HL-60/S4 (cell line): ENCODE measurements at regions not wholly inside any gene's neighbourhood (a gene's known extent, or its start where the extent isn't known, plus 50 kb on each side); places are given as distances from the start of the nearest gene placed in this dataset.
"Not testable (repeated sequence)": the region's sequence is repeated elsewhere in the genome, so short reads cannot be mapped to it uniquely, and the experiment has no call there.

Source experiments
- in situ Hi-C: fragments of 300-500 bp; cut with MboI; formaldehyde crosslinking; loops from 2 replicates; pipeline ENCODE4 v1.14.3; 2022; ENCODE audit warnings: low sequenced_read_pairs

- in situ Hi-C loops = no loop called here
Measured at GRCh38 chr5:39674209-39675082, 249.7 kb upstream of the DAB2 start.

GRCh38 chr5:39671561-39671961 lies 246.8 kb upstream of the DAB2 start:
- in situ Hi-C loops = no loop called here

- in situ Hi-C loops = no loop called here
Measured at GRCh38 chr5:39670955-39671354, 246.2 kb upstream of the DAB2 start.

GRCh38 chr5:39670391-39670790 lies 245.6 kb upstream of the DAB2 start:
- in situ Hi-C loops = no loop called here

- in situ Hi-C loops = no loop called here
Measured at GRCh38 chr5:39668980-39669379, 244.2 kb upstream of the DAB2 start.

DNA sequence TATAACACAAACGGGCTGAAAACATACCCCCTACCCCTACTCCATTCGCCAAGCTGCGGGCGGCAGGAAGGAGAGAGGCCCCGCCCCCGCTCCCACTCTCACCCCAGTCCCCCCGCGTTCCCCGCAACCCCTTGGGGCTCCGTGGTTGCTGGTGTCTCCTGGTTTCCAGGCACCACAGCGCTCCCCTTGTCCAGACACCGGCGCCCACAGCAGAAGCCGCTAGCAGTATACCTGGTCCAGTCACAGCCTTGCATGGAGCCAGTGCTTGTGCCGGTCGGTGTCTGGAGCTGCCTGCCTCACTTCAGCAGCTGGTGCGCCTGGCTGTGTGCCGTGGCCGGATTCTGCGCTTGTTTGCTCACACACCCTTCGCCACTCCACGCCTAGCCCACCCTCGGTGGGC lies 240.5 kb upstream of the DAB2 start:
- in situ Hi-C loops = no loop called here

DNA sequence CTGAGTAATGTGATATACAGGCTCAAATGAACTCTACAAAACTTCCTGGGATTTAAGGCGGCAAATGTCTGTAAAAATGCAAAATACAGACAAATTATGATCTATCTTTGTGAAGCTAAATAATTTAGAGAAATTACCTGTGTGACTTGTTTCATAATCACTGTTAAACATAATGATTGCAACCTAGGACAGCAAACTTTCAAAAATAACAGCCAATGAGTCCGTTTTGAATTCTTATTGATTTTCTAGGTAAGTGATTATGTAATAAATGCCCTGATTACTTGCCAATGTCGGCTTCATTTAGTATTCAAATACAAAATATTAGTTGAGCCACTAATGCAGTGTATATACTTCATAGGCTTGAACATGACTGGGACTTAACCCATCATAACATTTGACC lies 238.2 kb upstream of the DAB2 start:
- in situ Hi-C loops = no loop called here

- in situ Hi-C loops = no loop called here
Measured at GRCh38 chr5:39661026-39661779, 236.4 kb upstream of the DAB2 start.

GRCh38 chr5:39660020-39660419 lies 235.2 kb upstream of the DAB2 start:
- in situ Hi-C loops = no loop called here

DNA sequence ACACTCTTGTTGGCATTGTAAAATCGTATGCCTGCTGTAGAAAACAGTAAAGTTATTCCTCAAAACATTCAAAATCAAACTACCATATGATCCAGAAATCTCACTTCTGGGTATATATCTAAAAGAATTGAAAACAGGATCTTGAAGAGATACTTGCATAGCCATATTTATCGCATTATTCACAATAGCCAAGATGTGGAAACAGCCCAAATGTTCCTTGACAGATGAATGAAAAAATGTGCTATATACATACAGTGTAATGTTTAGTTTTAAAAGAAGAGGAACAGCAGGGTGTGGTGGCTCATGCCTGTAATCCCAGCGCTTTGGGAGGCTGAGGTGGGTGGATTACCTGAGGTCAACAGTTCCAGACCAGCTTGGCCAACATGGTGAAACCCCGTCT lies 234.1 kb upstream of the DAB2 start:
- in situ Hi-C loops = no loop called here

DNA sequence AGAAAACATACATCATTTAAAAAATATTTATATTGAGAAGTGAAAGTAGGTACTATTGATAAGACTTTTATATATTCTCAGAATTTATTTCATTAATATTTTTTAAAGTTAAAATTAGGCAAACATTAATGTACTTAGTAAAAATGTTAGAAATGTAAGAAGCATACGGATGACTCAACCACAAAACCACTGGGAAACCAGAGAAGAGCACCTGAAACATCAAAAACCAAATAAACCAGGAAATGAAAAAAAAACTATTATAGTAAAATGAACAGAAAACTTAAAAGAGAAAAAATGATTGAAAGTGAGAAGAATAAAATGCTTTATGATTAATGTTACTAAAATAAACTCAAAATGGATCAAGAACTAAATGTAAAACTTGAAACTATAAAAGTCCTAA lies 233.2 kb upstream of the DAB2 start:
- in situ Hi-C loops = no loop called here

- in situ Hi-C loops = no loop called here
Measured at GRCh38 chr5:39656600-39656999, 231.8 kb upstream of the DAB2 start.

DNA sequence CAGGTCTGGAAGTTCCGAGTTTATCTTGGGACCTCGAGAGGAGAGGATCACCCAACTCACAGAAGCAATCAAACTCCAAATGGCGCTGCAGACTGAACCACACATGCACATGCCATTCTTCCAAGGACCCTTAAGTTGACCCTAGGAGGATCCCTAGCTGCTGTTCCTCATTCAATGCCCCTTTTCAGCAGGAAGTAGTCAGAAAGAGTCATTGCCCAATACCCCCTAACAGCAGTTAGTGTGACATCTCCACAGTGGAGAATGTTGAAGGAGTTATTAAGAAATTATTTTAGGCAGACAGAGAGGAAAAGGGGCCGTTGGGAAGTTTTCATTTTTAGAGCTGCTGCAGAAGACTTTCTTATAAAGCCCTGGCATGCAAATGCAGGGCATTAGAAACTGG lies 229.9 kb upstream of the DAB2 start:
- in situ Hi-C loops = no loop called here

GRCh38 chr5:39652481-39652880 lies 227.7 kb upstream of the DAB2 start:
- in situ Hi-C loops = not testable (repeated sequence)

- in situ Hi-C loops = no loop called here
Measured at GRCh38 chr5:39652036-39652435, 227.3 kb upstream of the DAB2 start.

DNA sequence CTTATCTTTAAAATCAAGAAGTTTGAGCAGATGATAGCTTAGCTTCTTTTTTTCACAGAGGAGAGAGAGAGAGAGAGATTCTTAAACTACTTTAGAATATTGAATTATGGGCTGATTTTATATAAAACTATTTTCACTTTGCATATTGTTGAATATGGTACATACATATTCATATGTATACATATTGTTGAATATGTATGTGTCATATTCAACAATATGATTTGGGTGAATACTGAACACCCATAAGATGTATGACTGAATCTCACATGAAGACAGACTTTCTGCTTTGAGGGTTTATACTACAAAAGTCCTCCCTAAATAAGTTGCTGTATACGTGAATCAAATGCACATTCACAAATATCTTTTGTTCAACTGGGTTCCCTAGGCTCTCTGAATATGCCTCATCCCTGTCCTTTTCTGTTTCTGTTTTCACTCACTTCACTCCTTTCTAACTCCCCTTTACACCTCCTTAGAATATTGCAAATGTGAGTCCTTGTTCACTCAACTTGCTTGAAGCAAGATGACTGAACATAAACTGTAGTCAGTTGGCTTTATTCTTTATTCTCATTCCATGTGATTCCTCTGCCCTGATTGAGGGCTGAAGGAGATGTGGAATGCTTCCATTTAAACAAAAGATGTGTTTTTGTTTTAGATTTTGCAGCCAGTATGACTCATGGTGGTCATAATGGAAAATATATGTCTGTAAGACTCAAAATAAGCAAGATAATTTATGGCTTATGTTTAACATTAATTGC lies 225.4 kb upstream of the DAB2 start:
- in situ Hi-C loops = no loop called here

DNA sequence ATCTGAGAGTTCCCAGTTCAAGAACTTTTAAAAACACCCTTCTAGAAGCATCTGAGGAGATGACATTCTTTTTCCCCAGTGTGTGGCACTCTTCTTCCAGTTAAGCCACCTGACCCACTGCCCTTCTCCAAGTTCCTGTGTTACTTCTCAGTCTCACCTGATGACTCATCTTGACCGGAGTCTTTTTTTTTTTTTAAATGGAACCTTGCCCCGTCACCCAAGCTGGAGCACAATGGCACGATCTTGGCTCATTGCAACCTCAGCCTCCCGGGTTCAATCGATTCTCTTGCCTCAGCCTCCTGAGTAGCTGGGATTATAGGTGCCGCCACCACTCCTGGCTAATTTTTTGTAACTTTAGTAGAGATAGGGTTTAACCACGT lies 224.1 kb upstream of the DAB2 start:
- in situ Hi-C loops = no loop called here

GRCh38 chr5:39648085-39648847 lies 223.5 kb upstream of the DAB2 start:
- in situ Hi-C loops = no loop called here

DNA sequence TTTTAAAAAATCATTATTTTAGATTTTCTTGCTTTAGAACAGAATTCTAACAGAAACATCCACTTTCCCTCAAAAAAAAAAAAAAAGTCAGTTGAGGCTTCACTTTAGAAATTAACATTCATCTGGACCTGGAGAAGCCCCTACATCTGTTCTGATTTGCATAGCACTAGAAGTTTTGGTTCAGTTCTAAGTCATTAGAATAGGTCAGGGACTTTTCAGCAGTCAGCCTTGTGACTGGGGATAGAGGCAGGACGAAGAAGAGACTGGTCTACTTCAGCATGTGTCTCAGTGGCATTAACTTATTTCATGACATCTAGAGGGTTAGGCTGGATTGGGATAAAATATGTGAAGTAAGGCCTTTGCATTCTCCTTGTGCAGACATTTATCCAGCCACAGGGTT lies 215.8 kb upstream of the DAB2 start:
- in situ Hi-C loops = no loop called here

DNA sequence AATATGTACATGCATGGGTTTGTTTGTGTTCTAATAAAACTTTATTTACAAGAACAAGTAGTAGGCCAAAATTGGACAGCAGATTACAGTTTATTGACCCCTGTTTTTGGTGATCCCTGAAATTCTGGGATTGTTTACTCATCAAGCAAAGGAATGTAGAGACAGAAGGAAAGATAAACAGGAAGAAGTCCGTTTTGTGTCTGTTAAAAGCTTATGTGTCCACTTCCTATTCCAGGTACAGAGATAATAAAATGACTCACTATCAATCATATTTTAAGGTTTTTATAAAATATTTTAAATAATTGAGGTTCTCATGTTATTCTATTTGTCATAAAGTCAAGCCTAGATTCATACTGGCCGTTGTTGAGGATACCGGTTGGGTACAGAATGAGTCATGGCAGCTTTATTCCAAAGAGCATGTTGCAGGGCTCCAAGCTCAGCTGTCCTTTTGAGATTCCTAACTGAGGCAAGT lies 214.9 kb upstream of the DAB2 start:
- in situ Hi-C loops = no loop called here

- in situ Hi-C loops = no loop called here
Measured at GRCh38 chr5:39638813-39639212, 214.0 kb upstream of the DAB2 start.
